Gastrocnemius medialis (tissue), 4 donors: ENCODE measurements at regions not wholly inside any gene's neighbourhood (a gene's known extent, or its start where the extent isn't known, plus 50 kb on each side); places are given as distances from the start of the nearest gene placed in this dataset.

Experiments used
- POLR2A ChIP-seq, 2 donors: fragments of 450-650 bp; IDR thresholded peaks; one replicate each; pipeline ENCODE4 v1.6.1; 2017; ENCODE audit warnings: antibody characterized with exemption in 2 of 2, mild to moderate bottlenecking in 2 of 2, moderate library complexity in 2 of 2
- TF ChIP-seq, protein P1 (sequence below), 5 experiments: fragments of 450-650 bp in 3 of 5; fragments of 200-600 bp in 2 of 5; sonication (generic) in 2 of 5; IDR thresholded peaks in 4 of 5; conservative IDR thresholded peaks in 1 of 5; 1 replicate in 4 of 5; 2 replicates in 1 of 5; pipeline ENCODE4 v1.5.1; 2016 to 2019; ENCODE audit warnings: antibody characterized with exemption in 5 of 5, mild to moderate bottlenecking in 3 of 5, moderate library complexity in 3 of 5

DNA sequence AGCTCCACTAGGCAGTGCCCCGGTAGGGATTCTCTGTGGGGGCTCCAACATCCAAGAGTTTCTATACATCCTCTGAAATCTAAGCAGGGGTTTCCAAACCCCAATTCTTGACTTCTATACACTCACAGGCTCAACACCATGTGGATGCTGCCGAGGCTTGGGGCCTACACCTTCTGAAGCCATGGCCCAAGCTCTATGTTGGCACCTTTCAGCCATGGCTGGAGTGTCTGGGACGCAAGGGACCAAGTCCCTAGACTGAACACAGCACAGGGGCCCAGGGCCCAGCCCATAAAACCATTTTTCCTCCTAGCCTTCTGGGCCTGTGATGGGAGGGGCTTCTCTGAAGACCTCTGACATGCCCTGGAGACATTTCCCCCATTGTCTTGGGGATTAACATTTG is 511.8 kb downstream of the TRAM1L1 start:
- TF ChIP-seq, protein P1, sequence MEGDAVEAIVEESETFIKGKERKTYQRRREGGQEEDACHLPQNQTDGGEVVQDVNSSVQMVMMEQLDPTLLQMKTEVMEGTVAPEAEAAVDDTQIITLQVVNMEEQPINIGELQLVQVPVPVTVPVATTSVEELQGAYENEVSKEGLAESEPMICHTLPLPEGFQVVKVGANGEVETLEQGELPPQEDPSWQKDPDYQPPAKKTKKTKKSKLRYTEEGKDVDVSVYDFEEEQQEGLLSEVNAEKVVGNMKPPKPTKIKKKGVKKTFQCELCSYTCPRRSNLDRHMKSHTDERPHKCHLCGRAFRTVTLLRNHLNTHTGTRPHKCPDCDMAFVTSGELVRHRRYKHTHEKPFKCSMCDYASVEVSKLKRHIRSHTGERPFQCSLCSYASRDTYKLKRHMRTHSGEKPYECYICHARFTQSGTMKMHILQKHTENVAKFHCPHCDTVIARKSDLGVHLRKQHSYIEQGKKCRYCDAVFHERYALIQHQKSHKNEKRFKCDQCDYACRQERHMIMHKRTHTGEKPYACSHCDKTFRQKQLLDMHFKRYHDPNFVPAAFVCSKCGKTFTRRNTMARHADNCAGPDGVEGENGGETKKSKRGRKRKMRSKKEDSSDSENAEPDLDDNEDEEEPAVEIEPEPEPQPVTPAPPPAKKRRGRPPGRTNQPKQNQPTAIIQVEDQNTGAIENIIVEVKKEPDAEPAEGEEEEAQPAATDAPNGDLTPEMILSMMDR (IDR thresholded peaks at IDR 0.05 in 4 of 5, conservative IDR thresholded peaks at IDR 0.05 in 1 of 5), result no peak
- no peak for TF ChIP-seq POLR2A (IDR thresholded peaks at IDR 0.05)
